GM19193 (cell line): ENCODE measurements at regions not wholly inside any gene's neighbourhood (a gene's known extent, or its start where the extent isn't known, plus 50 kb on each side); places are given as distances from the start of the nearest gene placed in this dataset.

ENCODE experiments used
- POLR2A ChIP-seq: IDR thresholded peaks from 4 replicates; pipeline ENCODE4 v1.6.1; 2011; ENCODE audit not compliant: insufficient read depth, insufficient read length; ENCODE audit errors: extremely low read depth

DNA sequence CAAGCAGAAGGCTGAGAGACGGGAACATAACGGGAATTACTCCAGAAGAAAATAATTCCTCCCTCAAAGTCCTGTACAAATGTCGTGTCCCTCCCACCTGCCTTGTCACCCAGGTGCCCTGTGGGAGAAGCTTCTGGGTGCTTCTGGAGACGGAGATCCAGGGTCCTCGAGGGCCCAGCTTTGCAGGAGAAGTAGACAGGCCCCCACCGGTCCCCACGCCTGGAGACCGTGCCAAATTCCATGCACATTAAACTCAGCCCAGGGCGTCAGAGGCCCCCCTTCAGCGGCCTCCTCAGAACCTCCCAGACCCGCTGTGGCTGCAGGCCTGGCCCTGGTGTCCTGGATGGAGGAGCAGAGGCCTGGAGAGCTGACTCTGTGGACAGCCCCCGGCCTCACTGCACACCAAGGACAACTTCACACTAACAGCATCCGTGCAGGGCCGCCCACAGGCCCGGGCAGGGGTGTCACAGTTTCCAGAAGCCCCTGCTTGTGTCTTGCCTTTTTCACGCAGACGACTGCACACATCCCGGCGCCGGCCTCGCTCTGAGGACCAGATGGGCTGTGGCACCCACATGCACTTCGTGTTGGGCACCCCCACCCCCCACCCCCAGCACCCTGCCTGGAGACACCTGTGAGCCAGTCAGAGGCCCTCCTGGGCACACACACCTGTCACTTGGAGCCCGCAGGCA lies 734.3 kb downstream of the BRD1 start:
- no peak for TF ChIP-seq POLR2A

DNA sequence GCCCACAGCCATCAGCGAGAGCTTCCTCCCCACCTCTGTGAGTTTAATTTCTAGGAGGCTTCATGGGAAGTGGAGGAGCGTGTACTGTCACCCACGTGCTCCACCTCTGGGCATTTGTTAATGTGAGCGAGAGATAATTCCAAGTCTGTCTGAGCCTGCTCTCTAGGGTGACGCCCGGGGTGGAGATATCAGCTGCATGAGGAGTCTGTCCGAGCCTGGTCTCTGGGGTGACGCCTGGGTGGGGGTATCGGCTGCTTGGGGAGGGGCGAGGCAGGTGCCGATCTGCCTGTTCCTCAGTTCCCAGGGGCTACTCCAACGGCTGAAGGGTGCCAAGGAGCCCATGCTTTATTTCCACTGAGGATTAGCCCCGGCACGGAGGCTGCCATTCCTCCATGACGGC lies 735.0 kb downstream of the BRD1 start:
- TF ChIP-seq POLR2A, result no peak

DNA sequence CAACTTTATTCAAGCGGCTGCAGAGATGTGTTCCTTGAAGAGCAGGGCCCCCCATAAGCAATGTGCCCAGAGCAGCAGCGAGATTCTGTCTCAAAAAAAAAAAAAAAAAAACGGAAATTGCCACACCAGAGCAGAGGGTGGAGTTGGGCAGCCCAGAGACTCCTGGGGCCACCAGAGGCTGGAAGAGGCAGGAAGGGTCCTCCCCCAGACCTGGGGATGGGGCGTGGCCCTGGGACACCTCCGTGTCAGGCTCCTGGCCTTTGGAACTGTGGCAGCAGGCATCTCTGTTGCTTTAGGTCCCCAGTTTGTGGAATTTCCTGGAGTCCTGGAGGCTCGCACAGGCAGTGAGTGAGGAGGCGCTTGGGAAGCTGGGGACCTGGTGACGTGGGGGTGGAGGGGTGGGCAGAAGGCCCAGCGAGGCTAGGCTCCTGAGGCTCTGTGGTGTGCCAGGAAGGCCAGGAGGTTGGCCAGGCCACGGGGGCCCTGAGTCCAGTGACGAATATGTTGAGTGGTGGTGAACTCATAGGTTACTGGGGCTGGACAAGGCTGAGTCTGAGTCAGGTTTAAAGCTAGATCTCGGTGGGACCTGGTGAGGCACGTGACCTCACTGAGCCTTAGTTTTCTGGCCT lies 735.6 kb downstream of the BRD1 start:
- no peak for TF ChIP-seq POLR2A

DNA sequence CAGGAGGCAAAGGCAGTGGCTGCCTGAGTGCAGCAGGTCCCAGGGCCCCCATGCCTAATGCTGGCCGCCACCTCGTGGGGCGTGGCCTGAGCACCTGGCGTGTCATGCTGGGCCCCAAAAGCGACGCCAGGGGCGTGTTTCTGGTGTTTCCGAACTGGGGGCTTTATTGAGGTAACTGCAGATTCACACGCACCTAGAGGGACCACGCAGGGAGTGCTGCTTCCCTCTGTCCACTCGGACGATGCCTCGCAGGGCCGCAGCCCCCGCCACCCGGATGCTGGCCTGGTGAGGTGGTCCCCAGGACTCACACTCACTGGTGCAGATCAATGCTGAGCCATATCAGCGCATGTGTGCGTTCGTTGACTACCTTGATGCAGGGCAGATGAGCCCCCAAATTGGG lies 736.2 kb downstream of the BRD1 start:
- TF ChIP-seq POLR2A, result no peak

DNA sequence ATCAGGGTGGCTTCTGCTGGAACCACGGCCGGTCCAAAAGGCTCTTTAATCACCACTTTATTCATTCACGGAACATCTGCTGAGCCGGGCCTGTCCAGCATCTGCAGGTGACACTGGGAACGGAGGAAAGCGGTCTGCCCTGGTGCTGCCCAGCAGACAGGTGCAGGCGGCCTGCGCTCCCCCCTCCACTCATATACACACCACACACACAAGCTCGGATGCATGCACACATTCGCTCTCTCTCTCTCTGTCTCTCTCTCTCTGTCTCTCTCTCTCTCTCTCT lies 736.9 kb downstream of the BRD1 start:
- TF ChIP-seq POLR2A, result no peak

DNA sequence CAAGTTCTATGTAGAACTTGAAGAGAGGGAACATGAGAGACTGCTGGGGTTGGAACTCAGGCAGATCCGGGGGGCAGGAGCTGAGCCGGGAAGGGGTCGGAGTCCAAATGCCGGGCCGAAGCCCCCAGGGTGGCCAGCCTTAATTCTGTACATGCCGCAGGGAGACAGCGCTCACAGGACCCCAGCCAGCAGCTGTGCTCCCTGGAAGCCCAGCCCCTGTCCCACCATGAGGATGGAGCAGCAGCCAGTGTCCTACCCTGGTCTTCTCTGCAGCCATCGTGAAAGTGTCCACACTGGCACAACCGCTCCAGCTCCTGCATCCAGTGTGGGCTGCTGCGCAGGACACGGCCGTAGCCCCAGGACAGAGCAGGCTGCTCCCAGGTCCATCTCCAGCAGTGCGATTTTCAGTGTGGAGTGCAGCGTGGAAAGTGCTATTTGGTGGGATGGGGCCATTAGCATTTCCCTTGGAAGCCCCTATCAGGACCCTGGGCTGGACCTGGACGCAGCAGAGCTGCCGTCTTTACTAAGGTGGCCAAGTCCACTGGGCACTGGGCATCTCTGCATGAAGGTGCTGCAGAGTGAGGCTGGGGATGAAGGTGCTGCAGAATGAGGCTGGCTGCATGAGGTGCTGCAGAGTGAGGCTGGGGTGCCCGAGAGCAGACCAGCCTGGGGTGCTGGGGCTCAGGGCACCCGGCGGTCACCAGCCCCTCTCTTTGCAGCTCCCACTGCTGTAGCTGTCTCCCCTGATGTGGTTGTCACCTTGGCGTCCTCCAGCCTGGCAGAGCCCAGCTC lies 737.4 kb downstream of the BRD1 start:
- no peak for TF ChIP-seq POLR2A

DNA sequence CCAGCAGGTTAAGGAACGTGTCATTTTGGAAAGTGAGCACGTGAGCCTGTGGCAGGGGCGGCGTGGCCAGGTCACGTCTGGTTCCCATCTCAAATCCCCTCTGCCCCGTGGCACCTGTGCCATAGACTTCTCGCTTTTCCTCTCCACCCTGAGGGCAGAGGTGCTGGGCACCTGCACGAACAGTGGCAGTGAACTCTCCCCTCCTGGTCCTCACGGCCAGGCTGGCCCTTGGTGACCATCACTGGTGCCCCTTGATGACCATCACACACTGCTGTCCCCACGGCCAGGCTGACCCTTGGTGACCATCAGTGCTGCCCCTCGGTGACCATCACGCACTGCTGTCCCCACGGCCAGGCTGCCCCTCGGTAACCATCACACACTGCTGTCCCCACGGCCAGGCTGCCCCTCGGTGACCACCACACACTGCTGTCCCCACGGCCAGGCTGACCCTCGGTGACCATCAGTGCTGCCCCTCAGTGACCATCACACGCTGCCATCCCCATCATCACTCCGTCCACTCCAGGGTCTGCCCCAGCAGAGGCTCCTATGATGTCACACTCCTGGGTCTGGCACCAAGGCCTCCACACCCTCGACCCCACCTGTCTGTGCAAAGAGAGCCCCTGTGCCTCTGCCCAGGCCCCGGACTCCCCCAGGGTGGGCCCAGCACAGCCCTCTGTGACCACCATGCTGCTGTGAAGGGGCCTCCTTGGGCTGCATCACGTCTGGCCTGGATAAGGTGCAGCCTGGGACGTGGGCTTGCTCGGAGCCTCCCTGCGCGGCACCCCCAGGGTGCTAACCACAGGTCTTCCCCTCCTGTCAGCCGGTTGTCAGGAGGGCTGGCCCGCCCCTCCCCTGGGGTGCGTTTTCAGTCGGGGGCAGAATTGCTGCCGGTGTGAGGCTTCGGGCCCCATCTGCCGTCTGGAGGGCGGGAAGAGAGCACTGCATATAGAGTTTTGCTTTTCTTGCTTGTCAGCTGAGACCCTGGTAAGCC lies 738.6 kb downstream of the BRD1 start:
- no peak for TF ChIP-seq POLR2A

DNA sequence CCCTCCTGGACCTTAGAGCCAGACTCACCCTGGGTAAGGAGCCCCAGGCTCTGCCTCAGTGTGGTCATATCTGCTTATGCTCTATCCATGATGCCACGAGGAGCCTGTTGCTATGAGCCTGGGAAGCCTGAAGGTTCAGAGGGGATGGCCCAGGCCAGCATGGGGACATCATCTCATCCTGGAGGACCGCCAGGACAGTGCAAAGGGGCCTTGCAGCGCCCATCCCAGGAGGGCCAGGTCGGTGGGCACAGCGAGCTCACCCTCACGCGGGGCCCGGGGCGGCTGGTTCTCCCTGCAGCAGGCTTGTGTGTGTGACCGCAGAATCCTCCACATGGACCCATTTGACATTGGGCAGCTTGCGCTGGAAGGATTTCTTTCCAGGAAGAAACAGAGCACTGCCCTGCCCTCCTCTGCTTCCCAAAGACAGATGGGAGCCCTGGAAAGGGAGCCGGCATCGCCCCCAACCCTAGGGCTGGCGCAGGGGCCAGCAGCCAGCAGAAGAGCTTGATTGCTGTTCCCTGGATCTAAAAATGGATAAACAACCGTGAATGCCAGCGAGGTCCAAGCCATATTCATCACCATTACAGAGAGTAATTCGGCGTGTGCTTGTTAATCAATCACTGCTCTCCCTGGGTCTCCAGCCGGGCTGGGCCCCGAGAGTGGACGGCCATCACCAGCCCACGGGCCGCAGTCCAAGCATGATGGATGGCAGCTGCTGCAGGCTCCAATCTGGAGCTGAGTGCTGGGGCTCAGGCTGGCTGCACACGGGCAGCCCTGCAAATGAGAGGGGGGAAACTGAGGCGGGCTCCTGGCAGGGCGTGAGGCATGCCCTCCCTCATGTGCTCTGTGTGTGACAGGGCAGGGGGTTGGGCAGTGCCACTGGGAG lies 739.7 kb downstream of the BRD1 start:
- no peak for TF ChIP-seq POLR2A

DNA sequence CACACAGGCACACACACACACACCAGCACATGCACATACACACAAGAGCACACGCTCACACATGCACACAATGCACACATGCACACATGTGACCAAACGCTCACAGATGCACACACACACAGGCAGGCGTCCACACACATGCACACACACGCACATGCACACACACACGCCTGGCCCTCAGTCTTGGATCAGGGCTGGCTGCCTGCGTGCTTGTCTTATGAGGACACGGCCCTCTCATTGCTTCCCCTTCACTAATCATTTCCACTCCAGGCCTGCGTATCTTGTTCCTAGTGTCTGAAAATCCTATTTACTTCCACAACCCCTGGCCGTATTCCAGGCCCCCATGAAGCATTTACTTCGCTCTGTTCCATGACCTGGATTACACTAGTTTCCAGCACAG lies 740.5 kb downstream of the BRD1 start:
- TF ChIP-seq POLR2A, result no peak

DNA sequence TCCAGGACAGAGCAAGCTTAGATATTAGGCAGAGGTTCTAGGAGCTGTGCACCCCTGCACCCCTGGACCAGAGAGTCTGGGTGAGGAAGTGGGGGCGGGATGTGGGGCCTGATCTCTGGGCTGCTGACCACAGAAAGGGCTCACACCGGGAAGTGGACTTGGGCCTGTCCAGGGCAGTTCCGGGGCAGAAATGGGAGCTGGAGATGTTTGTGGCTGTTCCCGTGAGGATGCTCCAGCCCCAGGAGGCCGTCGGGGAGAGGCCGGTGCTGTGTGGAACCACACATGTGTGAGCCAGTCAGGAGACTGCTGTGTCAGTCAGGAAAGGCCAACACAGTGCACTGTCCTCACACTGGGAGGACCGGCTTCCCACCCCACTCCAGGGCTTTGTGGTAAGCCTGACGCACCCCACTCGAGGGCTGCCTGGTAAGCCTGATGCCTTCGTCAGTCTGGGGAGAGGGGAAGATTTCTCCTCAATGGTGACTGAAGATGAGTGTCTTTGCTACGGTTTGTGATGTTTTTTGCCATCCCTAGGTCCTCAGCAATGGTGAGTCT lies 741.0 kb downstream of the BRD1 start:
- no peak for TF ChIP-seq POLR2A

DNA sequence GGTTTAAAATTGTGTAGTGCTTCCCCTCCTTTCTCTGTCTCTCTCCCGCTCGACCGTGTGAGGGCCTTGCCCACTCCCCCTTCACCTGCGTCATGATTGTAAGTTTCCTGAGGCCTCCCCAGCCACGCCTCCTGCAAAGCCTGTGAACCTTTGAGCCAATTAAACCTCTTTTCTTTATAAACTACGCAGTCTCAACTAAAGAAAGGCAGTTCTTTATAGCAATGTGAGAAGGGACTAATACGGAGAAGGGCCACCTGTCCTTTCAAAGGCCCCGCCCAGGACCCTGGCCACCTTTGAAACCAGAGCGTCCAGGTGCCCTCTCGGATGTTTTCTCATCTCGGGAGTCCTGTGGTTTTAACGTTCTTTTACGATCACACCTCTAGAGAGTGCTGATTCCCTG lies 741.5 kb downstream of the BRD1 start:
- TF ChIP-seq POLR2A, result no peak

DNA sequence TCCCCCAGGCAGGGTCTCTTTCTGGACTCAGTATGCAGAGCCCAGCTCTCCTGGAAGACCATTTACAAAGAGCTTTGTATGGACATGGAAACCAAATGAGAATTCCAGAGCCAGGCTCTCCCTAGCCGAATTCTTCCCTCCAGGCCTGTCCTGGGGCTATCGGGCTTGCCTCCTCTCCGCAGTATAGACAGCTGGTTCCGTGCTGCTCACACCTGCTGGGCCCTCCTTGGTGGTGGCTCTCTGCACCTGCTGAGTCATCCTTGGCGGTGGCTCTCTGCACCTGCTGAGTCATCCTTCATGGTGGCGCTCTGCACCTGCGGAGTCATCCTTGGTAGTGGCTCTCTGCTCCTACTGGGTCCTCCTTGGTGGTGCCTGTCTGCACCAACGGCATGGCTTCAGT lies 743.5 kb downstream of the BRD1 start:
- no peak for TF ChIP-seq POLR2A

DNA sequence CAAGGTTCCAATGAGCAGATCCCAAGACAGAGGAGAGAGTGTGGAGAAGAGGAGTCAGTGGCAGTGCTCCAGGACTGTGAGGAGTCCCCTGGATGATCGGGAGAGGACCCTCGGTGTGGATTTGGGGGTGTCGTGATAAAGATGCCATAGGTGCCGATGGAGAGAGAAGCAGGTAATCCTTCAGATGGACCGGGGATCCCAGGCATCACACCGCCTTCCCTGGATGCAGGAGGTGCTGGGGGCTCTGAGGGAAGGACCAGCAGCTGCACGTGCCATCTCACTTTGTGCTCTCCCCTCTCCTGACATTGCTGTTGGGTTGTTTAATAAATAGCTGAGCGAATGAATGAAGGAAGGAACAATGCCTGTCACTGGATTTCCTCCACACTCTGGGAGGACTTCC lies 744.1 kb downstream of the BRD1 start:
- TF ChIP-seq POLR2A, result no peak

DNA sequence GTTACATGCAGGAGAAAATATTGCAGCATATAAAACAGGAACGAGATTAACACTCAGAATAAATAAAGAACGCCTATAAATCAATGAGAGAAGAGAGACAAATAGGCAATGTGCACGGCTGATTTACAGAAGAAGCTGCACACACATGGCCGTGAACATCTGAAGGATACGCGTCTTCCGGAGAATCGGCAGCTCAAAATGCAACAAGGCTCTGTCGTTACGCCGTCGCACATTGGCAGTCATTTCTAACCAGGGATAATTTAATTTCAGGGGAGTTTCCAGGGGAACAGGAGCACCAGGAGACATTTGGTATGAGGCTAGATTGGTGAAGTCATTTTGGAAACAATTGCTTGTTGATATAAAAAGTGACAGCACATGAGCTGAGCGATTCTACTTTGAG lies 745.2 kb downstream of the BRD1 start:
- TF ChIP-seq POLR2A, result no peak

DNA sequence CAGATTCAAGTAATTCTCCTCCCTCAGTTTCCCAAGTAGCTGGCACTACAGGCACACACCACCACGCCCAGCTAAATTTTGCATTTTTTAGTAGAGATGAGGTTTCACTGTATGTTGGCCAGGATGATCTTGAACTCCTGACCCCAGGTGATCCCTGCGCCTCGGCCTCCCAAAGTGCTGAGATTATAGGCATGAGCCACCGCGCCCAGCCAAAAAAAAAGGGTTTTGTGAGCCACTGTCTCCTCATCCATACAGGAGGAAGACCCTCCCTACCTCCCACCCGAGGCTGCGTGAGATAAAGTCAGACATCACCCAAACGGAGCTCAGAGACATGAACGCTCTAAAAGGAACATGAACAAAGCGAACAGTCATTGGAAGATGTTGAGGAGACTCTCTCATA lies 745.7 kb downstream of the BRD1 start:
- no peak for TF ChIP-seq POLR2A

DNA sequence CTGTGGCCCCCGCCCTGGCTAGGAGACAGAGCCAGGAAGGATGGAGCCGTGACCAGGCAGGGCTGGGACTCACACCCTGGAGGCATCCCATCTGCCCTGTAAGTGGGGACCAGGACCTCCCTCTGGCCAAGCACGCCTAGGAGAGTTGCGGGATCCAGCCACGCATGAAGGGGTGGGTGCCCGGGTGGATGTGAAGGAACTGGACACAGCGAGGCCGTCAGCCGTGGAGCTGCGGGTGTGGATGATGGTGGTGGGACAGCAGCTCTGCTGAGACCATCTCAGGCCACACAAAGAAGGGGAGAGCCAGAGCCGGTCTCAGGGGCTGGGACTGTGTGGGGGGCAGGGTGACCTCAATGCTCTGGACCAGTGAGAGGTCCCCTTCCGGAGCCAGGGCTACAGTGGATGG lies 746.4 kb downstream of the BRD1 start:
- TF ChIP-seq POLR2A, result no peak
